ENCODE measurements at regions not wholly inside any gene's neighbourhood (a gene's known extent, or its start where the extent isn't known, plus 50 kb on each side); places are given as distances from the start of the nearest gene placed in this dataset.

- TF ChIP-seq EZH2phosphoT487 (IDR thresholded peaks at IDR 0.05; ENCODE audit: insufficient read depth, low read depth) (no peak), EZH2 (IDR thresholded peaks at IDR 0.05; ENCODE audit: insufficient read depth, poor library complexity, severe bottlenecking) (no peak)
These were observed 845.3 kb upstream of the PTPRD start for GRCh38 chr9:11457825-11458790.

Data from GM23248 (cell line).